K562 (cell line): ENCODE measurements at regions not wholly inside any gene's neighbourhood (a gene's known extent, or its start where the extent isn't known, plus 50 kb on each side); places are given as distances from the start of the nearest gene placed in this dataset.

ENCODE experiments used
- CSDE1 ChIP-seq, 2 experiments: fragments of 450-650 bp; IDR thresholded peaks; 2 replicates each; pipeline ENCODE4 v1.6.1; 2016; ENCODE audit warnings: mild to moderate bottlenecking in 1 of 2
- HOXB6 ChIP-seq: fragments of 250-450 bp; sonication (Bioruptor Pico); IDR thresholded peaks from 2 replicates; pipeline ENCODE4 v1.5.1; 2022; ENCODE audit warnings: mild to moderate bottlenecking, borderline replicate concordance
- HSF4 ChIP-seq: fragments of 250-450 bp; sonication (Bioruptor Pico); IDR thresholded peaks from 2 replicates; pipeline ENCODE4 v2.1.2; 2022; ENCODE audit warnings: mild to moderate bottlenecking, moderate library complexity, borderline replicate concordance
- KAT2B ChIP-seq: IDR thresholded peaks from one replicate; pipeline ENCODE4 v1.6.1; 2012; ENCODE audit warnings: low read depth, mild to moderate bottlenecking, control low read depth, inconsistent platforms, low read length, moderate library complexity
- NR2C1 ChIP-seq, 2 experiments: fragments of 450-650 bp; IDR thresholded peaks; 2 replicates each; pipeline ENCODE4 v1.6.1; 2017; ENCODE audit warnings: mild to moderate bottlenecking in 2 of 2, antibody characterized with exemption in 1 of 2, inconsistent platforms in 1 of 2, missing compliant biosample characterization in 1 of 2, missing genetic modification characterization in 1 of 2
- RFX7 ChIP-seq: fragments of 250-450 bp; sonication (Bioruptor Pico); IDR thresholded peaks from 2 replicates; pipeline ENCODE4 v1.5.1; 2021; ENCODE audit warnings: mild to moderate bottlenecking
- RREB1 ChIP-seq: fragments of 250-450 bp; sonication (Bioruptor Pico); IDR thresholded peaks from 2 replicates; pipeline ENCODE4 v1.4.0; 2020
- SMARCA5 ChIP-seq: fragments of 450-650 bp; IDR thresholded peaks from 2 replicates; pipeline ENCODE4 v1.6.1; 2016
- TBL1XR1 ChIP-seq, 2 experiments: IDR thresholded peaks; 2 replicates each; pipeline ENCODE4 v1.6.1; 2012; ENCODE audit warnings: improper control_type of control experiment in 2 of 2, low read length in 2 of 2, mild to moderate bottlenecking in 1 of 2
- VEZF1 ChIP-seq: fragments of 200-800 bp; sonication (Bioruptor generic); IDR thresholded peaks from 2 replicates; pipeline ENCODE4 v1.6.1; 2017; ENCODE audit warnings: missing genetic modification characterization, missing compliant biosample characterization
- ZBED1 ChIP-seq: IDR thresholded peaks from 2 replicates; pipeline ENCODE4 v1.6.1; 2014
- ZNF318 ChIP-seq, 2 experiments: fragments of 450-650 bp; IDR thresholded peaks; 2 replicates each; pipeline ENCODE4 v1.6.1; 2016; ENCODE audit warnings: mild to moderate bottlenecking in 2 of 2, borderline replicate concordance in 1 of 2, low read depth in 1 of 2, moderate library complexity in 1 of 2

GRCh38 chr22:22759889-22760546, 115.6 kb downstream of the GGTLC2 start (continued):
- TF ChIP-seq ZNF318 (IDR thresholded peaks at IDR 0.05; ENCODE audit: borderline replicate concordance in 1 of 2, low read depth in 1 of 2) (no peak), TBL1XR1 (IDR thresholded peaks at IDR 0.05; ENCODE audit: low read length in 2 of 2) (no peak), NR2C1 (IDR thresholded peaks at IDR 0.05) (no peak), NR2C1 (tag; IDR thresholded peaks at IDR 0.05) (no peak), RFX7 (CRISPR knock-in tag) (no peak), HOXB6 (CRISPR knock-in tag) (no peak), VEZF1 (CRISPR knock-in tag) (no peak), SMARCA5 (no peak), RREB1 (CRISPR knock-in tag) (no peak), ZBED1 (no peak), KAT2B (no peak), CSDE1 (IDR thresholded peaks at IDR 0.05) (no peak), HSF4 (no peak)
